Glutamatergic neuron (in vitro differentiated cells): ENCODE measurements at regions not wholly inside any gene's neighbourhood (a gene's known extent, or its start where the extent isn't known, plus 50 kb on each side); places are given as distances from the start of the nearest gene placed in this dataset.

Experiments used
- DNase-seq: peaks from one replicate; pipeline ENCODE4 v3.0.0; 2022
- H3K27ac Mint-ChIP-seq: one replicate; pipeline ENCODE4 v1.8.0; 2020; ENCODE audit warnings: mild to moderate bottlenecking, mixed read lengths, inconsistent platforms; ENCODE audit not compliant: unreplicated experiment
- H3K27me3 Mint-ChIP-seq: one replicate; pipeline ENCODE4 v1.8.0; 2020; ENCODE audit warnings: mild to moderate bottlenecking, moderate library complexity, mixed read lengths, inconsistent platforms; ENCODE audit not compliant: unreplicated experiment
- H3K36me3 Mint-ChIP-seq: one replicate; pipeline ENCODE4 v1.8.0; 2020; ENCODE audit warnings: mild to moderate bottlenecking, mixed read lengths, inconsistent platforms; ENCODE audit not compliant: unreplicated experiment
- H3K4me1 Mint-ChIP-seq: one replicate; pipeline ENCODE4 v1.8.0; 2020; ENCODE audit warnings: mild to moderate bottlenecking, low read depth, mixed read lengths, inconsistent platforms; ENCODE audit not compliant: unreplicated experiment
- H3K4me3 Mint-ChIP-seq: one replicate; pipeline ENCODE4 v1.8.0; 2020; ENCODE audit warnings: mild to moderate bottlenecking, mixed read lengths, inconsistent platforms; ENCODE audit not compliant: unreplicated experiment
- H3K9me3 Mint-ChIP-seq: one replicate; pipeline ENCODE4 v1.8.0; 2020; ENCODE audit warnings: mild to moderate bottlenecking, moderate library complexity, mixed read lengths, inconsistent platforms; ENCODE audit not compliant: unreplicated experiment
- CTCF ChIP-seq: fragments of 200-600 bp; sonication (generic); IDR thresholded peaks from one replicate; pipeline ENCODE4 v1.5.0; 2021; ENCODE audit not compliant: partially characterized antibody, unreplicated experiment

GRCh38 chr4:103445377-103445776 lies 247.2 kb upstream of the CENPE start:
- Mint-ChIP-seq H3K9me3 (no peaks in the 10 kb centered on the region), H3K36me3 (no peaks in the 10 kb centered on the region), H3K27ac (no peak overlapping the region), H3K4me1 (no peaks in the 10 kb centered on the region), H3K27me3 (no peaks in the 10 kb centered on the region), H3K4me3 (no peak overlapping the region)
- TF ChIP-seq CTCF = no peak
- no peak for DNase-seq

DNA sequence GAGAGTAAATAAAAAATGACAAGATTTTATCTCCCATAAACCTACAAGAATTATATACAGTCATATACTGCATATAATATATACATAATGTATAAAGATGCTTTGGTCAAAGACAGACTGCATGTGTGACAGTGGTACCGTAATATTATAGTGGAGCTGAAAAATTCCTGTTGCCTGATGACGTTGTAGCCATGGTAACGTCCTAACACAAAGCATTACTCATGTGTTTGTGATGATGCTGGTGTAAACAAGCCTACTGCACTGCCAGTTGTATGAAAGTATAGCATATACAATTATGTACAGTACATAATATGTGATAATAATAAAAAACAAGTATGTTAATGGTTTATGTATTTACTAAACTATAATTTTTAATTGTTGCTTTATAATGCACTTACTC lies 245.2 kb upstream of the CENPE start:
- Mint-ChIP-seq H3K27me3 (no peaks in the 10 kb centered on the region), H3K36me3 (no peaks in the 10 kb centered on the region), H3K9me3 (no peaks in the 10 kb centered on the region), H3K4me1 (no peaks in the 10 kb centered on the region), H3K4me3 (no peak overlapping the region), H3K27ac (no peak overlapping the region)
- no peak for TF ChIP-seq CTCF
- no peak for DNase-seq

GRCh38 chr4:103429283-103429682 lies 231.1 kb upstream of the CENPE start:
- no peak overlapping the region for H3K4me3 Mint-ChIP-seq
- H3K36me3 Mint-ChIP-seq = no peaks in the 10 kb centered on the region
- peaks cover 2% of the 10 kb centered on the region for H3K27me3 Mint-ChIP-seq
- H3K27ac Mint-ChIP-seq = no peak overlapping the region
- no peaks in the 10 kb centered on the region for H3K4me1 Mint-ChIP-seq
- TF ChIP-seq CTCF = no peak
- H3K9me3 Mint-ChIP-seq = no peaks in the 10 kb centered on the region
- no peak for DNase-seq

DNA sequence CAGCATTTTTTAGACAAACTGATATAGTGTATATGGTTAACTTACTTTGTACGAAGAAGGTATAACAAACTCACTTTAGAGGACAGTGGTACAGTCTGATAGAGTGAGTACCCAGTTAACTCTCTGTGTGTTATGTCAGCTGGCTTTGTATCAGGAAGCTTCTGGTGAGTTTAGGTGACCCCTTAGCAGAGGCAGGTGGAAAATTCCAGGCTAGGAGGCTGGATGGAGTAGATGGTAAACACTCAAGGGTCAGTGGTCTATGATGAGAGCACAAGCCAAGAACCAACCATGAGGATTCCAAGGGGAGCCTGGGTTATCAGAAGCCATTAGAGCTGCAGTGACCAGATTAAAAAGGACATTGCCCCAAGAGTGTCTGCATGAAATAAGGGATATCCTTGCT lies 227.3 kb upstream of the CENPE start:
- Mint-ChIP-seq H3K4me1 (no peaks in the 10 kb centered on the region), H3K36me3 (no peaks in the 10 kb centered on the region), H3K27ac (no peak overlapping the region), H3K9me3 (no peaks in the 10 kb centered on the region), H3K4me3 (no peak overlapping the region), H3K27me3 (peaks cover 2% of the 10 kb centered on the region)
- no peak for TF ChIP-seq CTCF
- no peak for DNase-seq

GRCh38 chr4:103424853-103425252 lies 226.7 kb upstream of the CENPE start:
- Mint-ChIP-seq H3K27me3 (peaks cover 2% of the 10 kb centered on the region), H3K27ac (no peak overlapping the region), H3K9me3 (no peaks in the 10 kb centered on the region), H3K4me1 (no peaks in the 10 kb centered on the region), H3K4me3 (no peak overlapping the region), H3K36me3 (no peaks in the 10 kb centered on the region)
- TF ChIP-seq CTCF = no peak
- DNase-seq = no peak
